Activated naive CD8-positive, alpha-beta T cell treated with anti-CD3 and anti-CD28 coated beads for 36 hours (primary cell): ENCODE measurements at regions not wholly inside any gene's neighbourhood (a gene's known extent, or its start where the extent isn't known, plus 50 kb on each side); places are given as distances from the start of the nearest gene placed in this dataset.
"Not testable (repeated sequence)": the region's sequence is repeated elsewhere in the genome, so short reads cannot be mapped to it uniquely, and the experiment has no call there.

ENCODE experiments used
- DNase-seq: peaks from one replicate; pipeline ENCODE4 v3.0.0; 2021
- H3K27ac Mint-ChIP-seq: one replicate; pipeline ENCODE4 v1.8.0; 2022; ENCODE audit warnings: mild to moderate bottlenecking, moderate library complexity, mixed read lengths
- H3K27me3 Mint-ChIP-seq: one replicate; pipeline ENCODE4 v1.8.0; 2022; ENCODE audit warnings: mild to moderate bottlenecking, mixed read lengths
- H3K36me3 Mint-ChIP-seq: one replicate; pipeline ENCODE4 v1.8.0; 2021; ENCODE audit warnings: mild to moderate bottlenecking, mixed read lengths
- H3K4me1 Mint-ChIP-seq: one replicate; pipeline ENCODE4 v1.8.0; 2021; ENCODE audit warnings: mixed read lengths
- H3K4me3 Mint-ChIP-seq: one replicate; pipeline ENCODE4 v1.8.0; 2022; ENCODE audit warnings: mild to moderate bottlenecking, moderate library complexity, mixed read lengths
- H3K9me3 Mint-ChIP-seq: one replicate; pipeline ENCODE4 v1.8.0; 2022; ENCODE audit warnings: mixed read lengths

DNA sequence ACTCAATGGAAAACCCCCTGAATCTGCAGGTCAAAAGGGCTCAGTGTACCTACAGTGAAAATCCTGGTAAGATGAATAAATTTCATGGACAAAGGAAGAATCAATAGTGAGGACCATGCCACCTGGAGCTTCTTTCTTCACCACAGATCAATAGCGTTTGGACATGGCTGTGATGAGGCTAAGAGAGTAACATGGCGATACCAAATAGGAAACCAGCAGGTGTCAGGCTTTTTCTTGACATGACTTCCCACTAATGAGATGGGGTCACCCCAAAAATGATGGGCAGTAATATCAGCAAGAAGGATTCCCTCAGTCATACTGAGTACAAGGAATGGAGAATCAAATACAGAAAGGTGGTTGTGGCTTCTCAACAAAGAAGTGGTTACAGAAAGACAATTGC lies 208.5 kb upstream of the PLPPR1 start:
- no peaks in the 10 kb centered on the region for H3K36me3 Mint-ChIP-seq

DNA sequence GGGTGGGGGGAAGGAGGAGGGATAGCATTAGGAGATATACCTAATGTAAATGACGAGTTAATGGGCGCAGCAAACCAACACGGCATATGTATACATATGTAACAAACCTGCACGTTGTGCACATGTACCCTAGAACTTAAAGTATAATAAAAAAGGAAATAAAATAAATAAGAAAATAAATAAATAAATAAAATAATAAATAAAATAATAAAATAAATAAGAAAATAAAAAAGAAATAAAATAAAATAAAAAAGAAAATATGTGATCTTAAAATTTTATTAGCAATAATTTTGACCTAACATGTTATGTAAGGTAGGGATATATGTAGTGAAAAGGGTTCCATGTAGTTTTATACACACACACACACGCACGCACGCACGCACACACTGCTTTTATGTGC lies 195.5 kb upstream of the PLPPR1 start:
- not testable (repeated sequence) for H3K4me3 Mint-ChIP-seq, H3K27ac Mint-ChIP-seq, DNase-seq, H3K9me3 Mint-ChIP-seq, H3K27me3 Mint-ChIP-seq, H3K4me1 Mint-ChIP-seq, H3K36me3 Mint-ChIP-seq

More for the DNA sequence above, 208.5 kb upstream of the PLPPR1 start:
- no peak overlapping the region for H3K4me3 Mint-ChIP-seq
- H3K9me3 Mint-ChIP-seq = peaks cover 5% of the 10 kb centered on the region
- H3K27me3 Mint-ChIP-seq = no peaks in the 10 kb centered on the region
- no peak overlapping the region for H3K27ac Mint-ChIP-seq
- H3K4me1 Mint-ChIP-seq = no peaks in the 10 kb centered on the region
- DNase-seq = no peak

DNA sequence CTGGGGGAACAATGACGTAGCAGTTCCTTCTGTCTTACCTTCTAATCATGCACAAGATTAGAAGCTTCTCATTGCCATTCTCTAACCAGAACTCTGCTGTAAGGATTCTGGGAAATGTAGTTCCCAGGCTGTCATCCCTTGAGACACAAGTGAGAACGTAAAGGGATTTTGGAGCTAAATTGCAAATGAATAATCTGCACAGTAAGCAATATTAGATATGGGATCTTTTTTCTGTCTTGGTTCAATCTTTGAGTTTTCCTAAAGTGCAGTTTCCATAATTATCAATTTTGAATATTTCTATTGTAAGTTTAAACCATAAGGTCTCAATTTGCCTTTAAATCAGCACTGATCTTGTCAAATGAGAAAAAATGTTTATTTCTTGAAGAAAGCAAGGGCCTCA lies 189.7 kb upstream of the PLPPR1 start:
- no peaks in the 10 kb centered on the region for H3K4me1 Mint-ChIP-seq

DNA sequence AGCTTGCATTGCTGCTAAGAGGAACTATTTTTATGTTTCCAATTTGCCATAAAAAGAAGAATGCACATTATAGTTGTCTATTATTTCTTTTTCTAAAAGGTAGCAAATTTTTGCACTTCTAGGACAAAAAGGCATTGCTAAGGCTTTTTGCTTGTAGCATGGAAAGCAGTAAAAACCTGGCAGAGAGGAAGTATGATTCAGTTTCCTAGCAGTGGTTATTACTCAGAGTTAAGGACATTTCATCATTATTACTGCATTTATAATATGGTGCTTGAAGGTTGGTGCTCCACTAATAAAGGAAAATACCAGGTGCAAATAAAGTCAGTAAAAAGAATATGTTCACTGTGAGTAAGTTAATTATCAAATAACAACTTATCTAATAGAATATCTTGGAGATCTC lies 179.8 kb upstream of the PLPPR1 start:
- DNase-seq = no peak
- H3K4me3 Mint-ChIP-seq = no peak overlapping the region
- H3K9me3 Mint-ChIP-seq = no peaks in the 10 kb centered on the region
- H3K36me3 Mint-ChIP-seq = no peaks in the 10 kb centered on the region
- no peaks in the 10 kb centered on the region for H3K4me1 Mint-ChIP-seq
- H3K27me3 Mint-ChIP-seq = peaks cover 1% of the 10 kb centered on the region
- no peak overlapping the region for H3K27ac Mint-ChIP-seq

More for the DNA sequence above, 189.7 kb upstream of the PLPPR1 start:
- Mint-ChIP-seq H3K4me3 (no peak overlapping the region), H3K36me3 (no peaks in the 10 kb centered on the region), H3K27me3 (no peaks in the 10 kb centered on the region), H3K27ac (no peak overlapping the region), H3K9me3 (no peaks in the 10 kb centered on the region)
- DNase-seq = no peak

DNA sequence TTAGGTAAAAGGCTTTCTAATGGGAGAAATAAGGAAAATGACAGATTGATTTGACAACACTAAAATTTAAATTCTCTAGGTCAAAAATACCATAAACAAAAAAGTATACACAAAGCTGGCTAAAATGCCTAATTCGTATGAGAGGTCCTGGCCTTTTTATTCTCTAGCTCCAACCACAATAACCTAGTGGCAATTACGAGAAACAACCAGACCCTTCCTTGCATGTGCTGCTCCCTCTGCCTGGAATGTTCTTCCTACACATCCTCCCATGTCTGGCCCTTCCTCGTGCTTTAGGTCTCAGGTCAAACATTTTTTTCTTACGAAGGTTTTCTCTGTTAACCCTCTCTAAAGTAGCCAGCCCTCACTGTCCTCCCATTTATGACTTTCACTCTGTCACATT lies 176.4 kb upstream of the PLPPR1 start:
- no peaks in the 10 kb centered on the region for H3K9me3 Mint-ChIP-seq
- DNase-seq = no peak
- H3K27ac Mint-ChIP-seq = no peak overlapping the region
- no peaks in the 10 kb centered on the region for H3K36me3 Mint-ChIP-seq
- H3K27me3 Mint-ChIP-seq = peaks cover 6% of the 10 kb centered on the region
- no peak overlapping the region for H3K4me3 Mint-ChIP-seq
- H3K4me1 Mint-ChIP-seq = no peaks in the 10 kb centered on the region

DNA sequence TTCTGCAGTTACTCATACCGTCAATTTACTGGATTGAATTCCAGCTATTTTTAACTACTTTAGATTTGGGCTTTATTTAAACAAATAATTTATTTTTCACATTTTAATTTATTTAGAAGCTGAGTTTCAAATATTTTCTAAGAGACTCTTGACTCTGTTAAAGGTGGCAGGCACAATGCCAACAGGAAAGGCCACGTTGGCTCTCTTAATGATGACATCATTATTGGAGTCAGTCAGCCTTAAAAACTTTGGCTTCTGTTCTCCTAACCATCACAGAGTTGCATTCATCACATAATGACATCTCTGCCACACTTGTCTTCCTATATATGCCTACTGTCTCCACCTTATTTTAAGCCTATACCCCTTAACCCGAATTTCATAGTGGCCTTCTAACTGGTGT lies 172.3 kb upstream of the PLPPR1 start:
- Mint-ChIP-seq H3K4me1 (no peaks in the 10 kb centered on the region), H3K9me3 (no peaks in the 10 kb centered on the region), H3K27ac (no peak overlapping the region), H3K27me3 (peaks cover 6% of the 10 kb centered on the region), H3K4me3 (no peak overlapping the region), H3K36me3 (no peaks in the 10 kb centered on the region)
- no peak for DNase-seq

DNA sequence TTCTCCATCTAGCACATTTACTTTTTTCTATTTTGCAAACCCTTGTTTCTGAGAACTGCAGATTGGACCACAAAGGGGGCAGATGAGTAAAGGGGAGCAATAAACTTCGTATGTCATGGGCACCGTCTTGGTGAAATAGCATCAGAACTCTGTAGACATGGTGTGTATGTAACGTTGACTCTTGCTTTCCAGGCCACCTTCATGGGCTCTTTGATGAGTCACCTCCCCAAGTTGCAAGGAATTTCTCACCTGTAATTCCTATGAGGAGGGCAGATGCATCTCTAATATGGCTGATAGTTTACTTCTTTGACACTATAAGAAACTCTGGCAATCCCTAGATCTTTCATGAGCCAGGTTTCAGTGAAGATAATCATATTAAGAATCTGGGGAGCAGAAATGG lies 163.4 kb upstream of the PLPPR1 start:
- Mint-ChIP-seq H3K36me3 (no peaks in the 10 kb centered on the region), H3K4me3 (no peak overlapping the region), H3K27ac (no peak overlapping the region), H3K27me3 (no peaks in the 10 kb centered on the region), H3K4me1 (no peaks in the 10 kb centered on the region), H3K9me3 (peaks cover 10% of the 10 kb centered on the region)
- DNase-seq = no peak

DNA sequence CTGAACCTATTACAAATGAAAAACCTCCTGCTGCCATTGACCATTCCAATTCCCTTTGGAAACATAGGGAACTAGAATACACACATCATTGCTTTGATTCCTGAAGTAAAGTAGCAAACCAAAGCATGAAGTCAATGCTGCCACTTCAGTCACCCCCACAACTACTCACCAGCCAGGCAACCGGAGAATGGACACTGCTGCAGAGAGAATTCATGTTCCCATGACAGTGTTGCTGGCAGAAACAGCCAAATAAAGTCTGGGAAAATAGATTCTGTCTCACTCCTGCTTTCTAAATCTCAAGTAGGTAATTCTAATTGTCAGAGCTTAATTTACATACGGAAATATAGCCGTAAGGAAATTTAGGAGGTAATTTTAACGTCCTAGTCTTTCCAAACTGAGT lies 162.9 kb upstream of the PLPPR1 start:
- no peak overlapping the region for H3K4me3 Mint-ChIP-seq
- H3K36me3 Mint-ChIP-seq = no peaks in the 10 kb centered on the region
- H3K4me1 Mint-ChIP-seq = no peaks in the 10 kb centered on the region
- peaks cover 10% of the 10 kb centered on the region for H3K9me3 Mint-ChIP-seq
- H3K27me3 Mint-ChIP-seq = no peaks in the 10 kb centered on the region
- H3K27ac Mint-ChIP-seq = no peak overlapping the region
- no peak for DNase-seq

DNA sequence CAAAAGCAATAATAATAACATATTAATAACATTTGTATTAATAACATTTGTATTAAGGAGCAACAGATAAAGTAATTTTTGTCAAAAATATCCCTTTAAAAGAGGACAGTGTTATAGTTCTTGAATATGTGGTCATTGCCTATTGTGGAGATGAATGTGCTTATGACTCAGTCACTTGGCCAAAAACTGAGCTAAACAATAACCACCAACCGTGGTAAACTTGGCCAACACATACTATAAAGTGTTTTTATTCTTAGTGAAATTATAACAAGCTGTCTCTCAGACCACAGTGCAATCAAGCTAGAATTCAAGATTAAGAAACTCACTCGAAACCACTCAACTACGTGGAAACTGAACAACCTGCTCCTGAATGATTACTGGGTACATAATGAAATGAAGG lies 159.2 kb upstream of the PLPPR1 start:
- Mint-ChIP-seq H3K4me1 (no peaks in the 10 kb centered on the region), H3K27ac (no peak overlapping the region), H3K4me3 (no peak overlapping the region), H3K36me3 (no peaks in the 10 kb centered on the region), H3K9me3 (peaks cover 11% of the 10 kb centered on the region), H3K27me3 (no peaks in the 10 kb centered on the region)
- DNase-seq = no peak

DNA sequence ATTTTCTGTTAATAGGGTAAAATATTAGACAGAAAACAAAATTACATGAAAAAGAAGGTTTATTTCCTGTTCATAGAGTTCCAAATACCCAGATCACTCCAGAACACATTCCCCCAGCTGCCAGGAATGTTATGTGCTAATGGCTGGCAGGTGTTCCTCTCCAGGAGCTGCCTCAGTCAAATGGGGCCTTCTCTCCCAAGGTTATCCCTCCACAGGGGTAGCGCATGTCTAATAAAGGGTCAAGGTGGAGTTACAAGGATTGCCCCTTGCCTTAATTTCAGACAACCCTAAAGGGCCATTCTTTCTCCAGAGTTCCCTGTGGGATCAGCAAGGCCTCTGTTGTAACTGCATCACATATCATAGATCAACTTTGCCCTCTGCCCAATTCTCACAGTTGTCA lies 148.6 kb upstream of the PLPPR1 start:
- no peak for DNase-seq
- Mint-ChIP-seq H3K9me3 (no peaks in the 10 kb centered on the region), H3K27ac (no peak overlapping the region), H3K4me3 (no peak overlapping the region), H3K36me3 (no peaks in the 10 kb centered on the region), H3K27me3 (no peaks in the 10 kb centered on the region), H3K4me1 (no peaks in the 10 kb centered on the region)

DNA sequence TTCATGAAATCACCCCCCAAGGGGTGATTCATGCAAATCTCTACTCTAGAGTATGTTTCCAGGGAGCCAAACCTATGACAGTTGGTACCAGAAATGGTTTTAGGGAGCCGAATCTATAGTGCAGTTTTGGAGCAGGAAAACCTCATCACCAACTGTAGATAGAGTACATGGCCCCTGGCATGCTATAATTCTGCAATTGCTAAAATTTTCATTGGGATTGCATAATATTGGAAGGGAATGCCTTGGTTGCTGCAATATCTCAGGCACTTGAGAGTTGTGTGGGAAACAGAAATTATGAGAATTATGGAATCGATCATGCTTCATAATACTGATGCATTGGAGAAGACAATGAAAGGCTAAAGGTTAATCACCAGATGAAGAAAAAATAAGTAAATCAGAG lies 148.2 kb upstream of the PLPPR1 start:
- Mint-ChIP-seq H3K27ac (no peak overlapping the region), H3K36me3 (no peaks in the 10 kb centered on the region), H3K4me3 (no peak overlapping the region), H3K9me3 (no peaks in the 10 kb centered on the region), H3K27me3 (no peaks in the 10 kb centered on the region), H3K4me1 (no peaks in the 10 kb centered on the region)
- DNase-seq = no peak

DNA sequence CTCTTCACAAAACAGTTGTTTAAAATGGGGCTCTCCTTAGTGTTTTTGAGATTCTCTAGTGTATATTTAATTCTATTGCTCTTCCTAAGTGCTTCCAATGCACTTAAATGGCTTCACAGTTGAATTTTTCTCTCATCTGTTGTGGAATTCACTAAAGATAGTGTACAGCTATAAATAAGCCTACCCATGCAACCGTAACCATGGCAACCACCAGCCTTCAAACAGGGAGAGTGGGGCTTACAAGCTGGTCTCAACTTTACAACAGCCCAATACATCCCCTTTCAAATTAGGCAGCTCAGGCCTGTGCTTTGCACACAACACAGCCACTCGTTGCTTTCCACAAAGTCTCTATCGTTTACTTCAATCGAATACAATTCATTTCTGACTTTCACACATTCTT lies 144.0 kb upstream of the PLPPR1 start:
- Mint-ChIP-seq H3K9me3 (no peaks in the 10 kb centered on the region), H3K4me1 (no peaks in the 10 kb centered on the region), H3K27me3 (no peaks in the 10 kb centered on the region)

DNA sequence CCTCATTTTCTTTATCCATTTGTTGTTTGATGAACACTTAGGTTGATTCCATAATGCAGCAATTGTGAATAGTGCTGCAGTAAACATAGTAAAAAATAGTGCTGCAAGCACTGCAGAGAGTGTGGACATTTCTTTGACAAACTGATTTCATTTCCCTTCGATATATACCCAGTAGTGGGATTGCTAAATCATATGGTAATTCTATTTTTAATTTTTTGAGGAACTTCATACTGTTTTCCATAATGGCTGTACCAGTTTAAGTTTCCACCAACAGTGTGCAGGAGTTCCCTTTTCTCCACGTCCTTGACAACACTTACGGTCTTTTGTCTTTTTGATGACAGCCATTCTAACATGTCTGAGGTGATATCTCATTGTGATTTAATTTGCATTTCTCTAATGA lies 138.2 kb upstream of the PLPPR1 start:
- no peak overlapping the region for H3K4me3 Mint-ChIP-seq
- H3K4me1 Mint-ChIP-seq = no peaks in the 10 kb centered on the region
- no peak overlapping the region for H3K27ac Mint-ChIP-seq
- no peaks in the 10 kb centered on the region for H3K9me3 Mint-ChIP-seq
- DNase-seq = no peak
- H3K27me3 Mint-ChIP-seq = peaks cover 5% of the 10 kb centered on the region
- H3K36me3 Mint-ChIP-seq = no peaks in the 10 kb centered on the region

More for the DNA sequence above, 144.0 kb upstream of the PLPPR1 start:
- DNase-seq = no peak
- Mint-ChIP-seq H3K36me3 (no peaks in the 10 kb centered on the region), H3K4me3 (no peak overlapping the region), H3K27ac (no peak overlapping the region)

DNA sequence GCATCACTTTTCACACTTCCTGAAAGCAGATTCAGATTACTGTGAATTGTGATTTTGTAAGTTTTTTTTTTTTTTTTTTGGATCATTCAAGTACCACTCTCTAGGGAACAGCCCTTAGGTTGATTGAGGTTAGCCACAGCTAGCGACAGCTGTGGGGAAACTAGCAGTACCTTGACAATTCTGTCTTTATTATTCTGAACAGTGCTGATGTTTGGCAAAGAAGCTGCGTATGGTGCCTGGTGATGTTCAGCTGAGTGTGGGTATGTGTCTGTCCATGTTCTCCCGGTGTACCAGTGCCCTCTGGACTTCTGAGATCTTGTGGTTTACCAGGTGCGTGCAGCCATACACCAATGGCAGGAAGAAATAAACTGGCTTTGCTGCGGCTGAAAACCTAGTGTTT lies 117.3 kb upstream of the PLPPR1 start:
- H3K27ac Mint-ChIP-seq = no peak overlapping the region
- H3K4me3 Mint-ChIP-seq = no peak overlapping the region
- H3K4me1 Mint-ChIP-seq = no peaks in the 10 kb centered on the region
- no peaks in the 10 kb centered on the region for H3K9me3 Mint-ChIP-seq
- no peak for DNase-seq
- H3K36me3 Mint-ChIP-seq = no peaks in the 10 kb centered on the region
- H3K27me3 Mint-ChIP-seq = peaks cover 3% of the 10 kb centered on the region

DNA sequence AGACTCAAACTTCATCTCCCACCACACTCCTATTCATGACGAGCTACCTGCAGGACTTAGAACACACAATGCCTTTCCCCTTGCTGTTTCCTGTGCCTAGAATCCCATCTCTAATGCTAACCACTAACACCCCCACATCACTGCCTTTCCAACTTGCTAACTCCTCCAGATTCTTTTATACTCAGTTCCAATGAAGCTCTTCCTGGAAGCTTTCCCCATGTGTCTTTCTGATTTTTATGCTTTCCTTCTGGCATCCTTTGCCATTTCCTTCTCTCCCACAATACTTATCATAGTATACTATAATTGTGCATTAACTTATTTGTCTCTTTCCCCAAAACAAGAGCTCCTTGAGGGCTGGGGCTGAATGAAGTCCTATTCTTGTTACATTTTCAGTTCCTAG lies 115.3 kb upstream of the PLPPR1 start:
- H3K27ac Mint-ChIP-seq = no peak overlapping the region
- H3K4me1 Mint-ChIP-seq = no peaks in the 10 kb centered on the region
- DNase-seq = no peak
- no peaks in the 10 kb centered on the region for H3K9me3 Mint-ChIP-seq
- no peaks in the 10 kb centered on the region for H3K36me3 Mint-ChIP-seq
- H3K4me3 Mint-ChIP-seq = no peak overlapping the region
- peaks cover 3% of the 10 kb centered on the region for H3K27me3 Mint-ChIP-seq

DNA sequence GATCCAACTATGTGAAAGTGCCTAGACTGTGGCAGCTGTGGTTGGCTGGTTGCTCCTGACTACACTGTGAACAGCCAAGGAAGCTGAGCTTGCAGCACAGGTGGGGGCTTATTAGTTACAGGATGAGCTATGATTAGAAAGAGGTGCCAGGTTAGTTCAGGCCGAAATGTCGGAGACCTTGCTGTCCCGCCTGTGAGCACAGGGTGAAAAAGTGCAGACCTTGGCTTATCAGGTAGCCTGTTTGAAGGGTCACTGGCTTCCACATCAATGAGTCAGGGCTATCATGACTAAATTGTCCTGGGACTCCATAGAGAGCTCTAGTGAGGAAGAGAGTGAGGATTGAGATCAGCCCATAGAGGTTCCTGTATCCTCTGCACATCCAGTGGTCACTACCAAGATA lies 114.3 kb upstream of the PLPPR1 start:
- no peaks in the 10 kb centered on the region for H3K4me1 Mint-ChIP-seq
- no peaks in the 10 kb centered on the region for H3K36me3 Mint-ChIP-seq
- H3K27me3 Mint-ChIP-seq = peaks cover 3% of the 10 kb centered on the region
- no peak overlapping the region for H3K27ac Mint-ChIP-seq
- H3K9me3 Mint-ChIP-seq = no peaks in the 10 kb centered on the region
- no peak for DNase-seq
- H3K4me3 Mint-ChIP-seq = no peak overlapping the region

DNA sequence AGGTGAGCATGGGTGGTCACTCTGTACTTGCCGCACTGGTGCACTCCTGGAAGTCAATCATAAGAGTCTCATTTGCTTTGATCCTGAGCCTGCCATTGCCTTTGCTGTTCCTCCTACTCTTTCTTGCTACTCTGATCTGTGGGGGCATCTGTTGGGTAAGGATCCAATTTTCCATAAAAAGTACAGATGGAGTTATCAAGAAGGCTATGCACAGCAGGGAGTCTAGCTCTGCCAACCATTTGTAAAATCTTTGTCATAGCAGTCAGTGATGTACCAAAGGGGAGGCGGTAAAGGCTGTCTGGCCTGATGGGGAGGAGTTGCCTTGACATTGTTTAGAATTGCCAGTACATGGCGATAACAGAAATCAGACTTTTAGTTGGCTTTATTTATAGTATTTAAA lies 109.0 kb upstream of the PLPPR1 start:
- Mint-ChIP-seq H3K27ac (no peak overlapping the region), H3K4me1 (no peaks in the 10 kb centered on the region), H3K27me3 (no peaks in the 10 kb centered on the region), H3K36me3 (no peaks in the 10 kb centered on the region), H3K9me3 (peaks cover 5% of the 10 kb centered on the region), H3K4me3 (no peak overlapping the region)
- no peak for DNase-seq
